MCF 10A (cell line): ENCODE measurements at regions not wholly inside any gene's neighbourhood (a gene's known extent, or its start where the extent isn't known, plus 50 kb on each side); places are given as distances from the start of the nearest gene placed in this dataset.

ENCODE experiments used
- BruUV-seq: library from RNA; stranded (reverse); fragments of 400-500 nt; replicated peaks from 2 replicates; lab custom pipeline; 2021; lab: Mats Ljungman, UMichigan
- CTCF ChIA-PET: fragments of 300-600 bp; sonication (Branson Sonifier 250); formaldehyde crosslinking; extraction: SDS; loops from one replicate; lab custom pipeline; 2021; ENCODE audit warnings: antibody characterized with exemption, inconsistent platforms; lab: Yijun Ruan, JAX
- POLR2A ChIA-PET: fragments of 300-600, 350-650 bp; sonication (Branson Sonifier 250); formaldehyde crosslinking; extraction: SDS; loops from one replicate; lab custom pipeline; 2020; ENCODE audit warnings: antibody characterized with exemption, inconsistent platforms; lab: Yijun Ruan, JAX
- DNase-seq: peaks from one replicate; pipeline ENCODE4 v3.0.0-alpha.2; 2018; ENCODE audit not compliant: unreplicated experiment
- H3K27ac Mint-ChIP-seq: one replicate; pipeline ENCODE4 v1.8.0; 2022; ENCODE audit warnings: mild to moderate bottlenecking, low read depth, mixed read lengths; ENCODE audit not compliant: unreplicated experiment
- H3K27me3 Mint-ChIP-seq: one replicate; pipeline ENCODE4 v1.8.0; 2022; ENCODE audit warnings: mixed read lengths; ENCODE audit not compliant: insufficient read depth, unreplicated experiment
- H3K36me3 Mint-ChIP-seq: one replicate; pipeline ENCODE4 v1.8.0; 2022; ENCODE audit warnings: mild to moderate bottlenecking, moderate library complexity, mixed read lengths; ENCODE audit not compliant: insufficient read depth, unreplicated experiment
- H3K4me1 Mint-ChIP-seq: one replicate; pipeline ENCODE4 v1.8.0; 2022; ENCODE audit warnings: mixed read lengths; ENCODE audit not compliant: insufficient read depth, unreplicated experiment
- H3K4me3 Mint-ChIP-seq: one replicate; pipeline ENCODE4 v1.8.0; 2022; ENCODE audit warnings: mild to moderate bottlenecking, moderate library complexity, mixed read lengths; ENCODE audit not compliant: unreplicated experiment
- H3K9me3 Mint-ChIP-seq: one replicate; pipeline ENCODE4 v1.8.0; 2022; ENCODE audit warnings: mixed read lengths; ENCODE audit not compliant: unreplicated experiment
- CTCF ChIP-seq: fragments of 200-600 bp; IDR thresholded peaks from one replicate; pipeline ENCODE4 v1.8.0; 2022; ENCODE audit warnings: antibody characterized with exemption, mild to moderate bottlenecking; ENCODE audit not compliant: unreplicated experiment
- intact Hi-C: fragments of 100-400 bp; cut with micrococcal nuclease; formaldehyde crosslinking; loops from 2 replicates; pipeline ENCODE4 v1.14.1; 2022

GRCh38 chr22:46056546-46057245, 79.7 kb upstream of the WNT7B start:
- peak overlapping the region; percentile 81 for H3K4me3 Mint-ChIP-seq
- CTCF ChIA-PET, result interaction anchor here (0.7 to 6.9 kb wide), 7 partner anchors 11 to 507 kb away, joined by 3 to 47 read pairs (median 5); no protein-coding TSS in a partner anchor
- H3K27me3 Mint-ChIP-seq, result no peaks in the 10 kb centered on the region
- H3K9me3 Mint-ChIP-seq, result no peaks in the 10 kb centered on the region
- peak overlapping the region; percentile 98 for H3K27ac Mint-ChIP-seq
- POLR2A ChIA-PET, result interaction anchor here (0.7 to 25.5 kb wide), 10 partner anchors 10 to 240 kb away, joined by 3 to 1278 read pairs (median 144); partner anchors contain the start of genes CDPF1 and GTSE1
- no peak for TF ChIP-seq CTCF
- intact Hi-C loops, result loop anchor here (1.0 kb wide), 1 partner anchor 9 kb away; no protein-coding TSS in a partner anchor
- DNase-seq, result no peak
- H3K4me1 Mint-ChIP-seq, result peaks cover 26% of the 10 kb centered on the region
- BruUV-seq, result TSS peak; percentile 8
- peaks cover 36% of the 10 kb centered on the region for H3K36me3 Mint-ChIP-seq

- POLR2A ChIA-PET, result interaction anchor here (0.7 to 25.5 kb wide), 8 partner anchors 9 to 193 kb away, joined by 4 to 1278 read pairs (median 308); partner anchors contain the start of gene CDPF1
- H3K27me3 Mint-ChIP-seq, result no peaks in the 10 kb centered on the region
- H3K4me1 Mint-ChIP-seq, result peaks cover 29% of the 10 kb centered on the region
Measured at GRCh38 chr22:46057246-46058090, 80.5 kb upstream of the WNT7B start.

GRCh38 chr22:46058091-46058420, 81.1 kb upstream of the WNT7B start:
- Mint-ChIP-seq H3K27ac (peak overlapping the region; percentile 98), H3K9me3 (no peaks in the 10 kb centered on the region), H3K36me3 (peaks cover 44% of the 10 kb centered on the region), H3K4me1 (peaks cover 35% of the 10 kb centered on the region), H3K27me3 (no peaks in the 10 kb centered on the region), H3K4me3 (peak overlapping the region; percentile 81)
- TF ChIP-seq CTCF, result no peak
- no TSS peak for BruUV-seq
- intact Hi-C loops, result loop anchor here (2.0 kb wide), 1 partner anchor 23 kb away; no protein-coding TSS in a partner anchor
- DNase-seq, result peak; percentile 87
- ChIA-PET CTCF (interaction anchor here (1.1 to 1.7 kb wide), 4 partner anchors 15 to 45 kb away, joined by 3 to 4 read pairs (median 4); no protein-coding TSS in a partner anchor), POLR2A (interaction anchor here (1.1 to 25.5 kb wide), 7 partner anchors 9 to 49 kb away, joined by 5 to 1278 read pairs (median 456); no protein-coding TSS in a partner anchor)

More at GRCh38 chr22:46057246-46058090, 80.5 kb upstream of the WNT7B start:
- CTCF ChIA-PET, result interaction anchor here (1.0 to 2.5 kb wide), 7 partner anchors 12 to 44 kb away, joined by 3 to 9 read pairs (median 4); no protein-coding TSS in a partner anchor
- H3K27ac Mint-ChIP-seq, result peak overlapping the region; percentile 98
- intact Hi-C loops, result loop anchor here (2.0 kb wide), 1 partner anchor 23 kb away; no protein-coding TSS in a partner anchor
- H3K4me3 Mint-ChIP-seq, result peak overlapping the region; percentile 81
- BruUV-seq, result TSS peak; percentile 90
- H3K9me3 Mint-ChIP-seq, result no peaks in the 10 kb centered on the region
- no peak for TF ChIP-seq CTCF
- H3K36me3 Mint-ChIP-seq, result peaks cover 42% of the 10 kb centered on the region
- DNase-seq, result peak; percentile 54
